Nephron progenitor cell (in vitro differentiated cells): ENCODE measurements at regions not wholly inside any gene's neighbourhood (a gene's known extent, or its start where the extent isn't known, plus 50 kb on each side); places are given as distances from the start of the nearest gene placed in this dataset.

Source experiments
- DNase-seq: peaks from one replicate; pipeline ENCODE4 v3.0.0; 2021
- H3K27ac Mint-ChIP-seq: 2 replicates; pipeline ENCODE4 v1.8.0; 2021; ENCODE audit warnings: mild to moderate bottlenecking, moderate library complexity, mixed read lengths
- H3K27me3 Mint-ChIP-seq: 2 replicates; pipeline ENCODE4 v1.8.0; 2021; ENCODE audit warnings: mild to moderate bottlenecking, low read depth, mixed read lengths; ENCODE audit not compliant: poor library complexity
- H3K36me3 Mint-ChIP-seq: 2 replicates; pipeline ENCODE4 v1.8.0; 2021; ENCODE audit warnings: low read depth, mixed read lengths
- H3K4me1 Mint-ChIP-seq: 2 replicates; pipeline ENCODE4 v1.8.0; 2021; ENCODE audit warnings: mixed read lengths
- H3K4me3 Mint-ChIP-seq: 2 replicates; pipeline ENCODE4 v1.8.0; 2021; ENCODE audit warnings: mild to moderate bottlenecking, moderate library complexity, mixed read lengths
- H3K9me3 Mint-ChIP-seq: 2 replicates; pipeline ENCODE4 v1.8.0; 2021; ENCODE audit warnings: mild to moderate bottlenecking, moderate library complexity, mixed read lengths
- TF ChIP-seq, protein P1 (sequence below): fragments of 200-600 bp; sonication (generic); IDR thresholded peaks from 2 replicates; pipeline ENCODE4 v1.5.0; 2021; ENCODE audit warnings: antibody characterized with exemption

- Mint-ChIP-seq H3K9me3 (peaks cover 54% of the 10 kb centered on the region), H3K4me3 (no peak overlapping the region), H3K36me3 (no peaks in the 10 kb centered on the region), H3K27ac (no peak overlapping the region), H3K27me3 (no peaks in the 10 kb centered on the region), H3K4me1 (no peaks in the 10 kb centered on the region)
- DNase-seq, result no peak
- TF ChIP-seq, protein P1, sequence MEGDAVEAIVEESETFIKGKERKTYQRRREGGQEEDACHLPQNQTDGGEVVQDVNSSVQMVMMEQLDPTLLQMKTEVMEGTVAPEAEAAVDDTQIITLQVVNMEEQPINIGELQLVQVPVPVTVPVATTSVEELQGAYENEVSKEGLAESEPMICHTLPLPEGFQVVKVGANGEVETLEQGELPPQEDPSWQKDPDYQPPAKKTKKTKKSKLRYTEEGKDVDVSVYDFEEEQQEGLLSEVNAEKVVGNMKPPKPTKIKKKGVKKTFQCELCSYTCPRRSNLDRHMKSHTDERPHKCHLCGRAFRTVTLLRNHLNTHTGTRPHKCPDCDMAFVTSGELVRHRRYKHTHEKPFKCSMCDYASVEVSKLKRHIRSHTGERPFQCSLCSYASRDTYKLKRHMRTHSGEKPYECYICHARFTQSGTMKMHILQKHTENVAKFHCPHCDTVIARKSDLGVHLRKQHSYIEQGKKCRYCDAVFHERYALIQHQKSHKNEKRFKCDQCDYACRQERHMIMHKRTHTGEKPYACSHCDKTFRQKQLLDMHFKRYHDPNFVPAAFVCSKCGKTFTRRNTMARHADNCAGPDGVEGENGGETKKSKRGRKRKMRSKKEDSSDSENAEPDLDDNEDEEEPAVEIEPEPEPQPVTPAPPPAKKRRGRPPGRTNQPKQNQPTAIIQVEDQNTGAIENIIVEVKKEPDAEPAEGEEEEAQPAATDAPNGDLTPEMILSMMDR, result no peak
Measured at GRCh38 chrX:76971393-76972376, 475.5 kb upstream of the FGF16 start.

GRCh38 chrX:76977452-76977851 lies 469.7 kb upstream of the FGF16 start:
- TF ChIP-seq, protein P1, result no peak
- H3K4me1 Mint-ChIP-seq, result no peaks in the 10 kb centered on the region
- no peak for DNase-seq
- no peaks in the 10 kb centered on the region for H3K36me3 Mint-ChIP-seq
- H3K27me3 Mint-ChIP-seq, result peaks cover 6% of the 10 kb centered on the region
- H3K27ac Mint-ChIP-seq, result no peak overlapping the region
- H3K9me3 Mint-ChIP-seq, result peaks cover 87% of the 10 kb centered on the region
- no peak overlapping the region for H3K4me3 Mint-ChIP-seq

- no peaks in the 10 kb centered on the region for H3K4me1 Mint-ChIP-seq
- peaks cover 73% of the 10 kb centered on the region for H3K9me3 Mint-ChIP-seq
- TF ChIP-seq, protein P1, result no peak
- H3K4me3 Mint-ChIP-seq, result no peak overlapping the region
- H3K27me3 Mint-ChIP-seq, result no peaks in the 10 kb centered on the region
- H3K27ac Mint-ChIP-seq, result no peak overlapping the region
- peaks cover 6% of the 10 kb centered on the region for H3K36me3 Mint-ChIP-seq
- no peak for DNase-seq
Measured at GRCh38 chrX:76987381-76987780, 459.8 kb upstream of the FGF16 start.

- Mint-ChIP-seq H3K4me3 (no peak overlapping the region), H3K27me3 (no peaks in the 10 kb centered on the region), H3K36me3 (no peaks in the 10 kb centered on the region), H3K9me3 (peaks cover 89% of the 10 kb centered on the region), H3K27ac (no peak overlapping the region), H3K4me1 (no peaks in the 10 kb centered on the region)
- TF ChIP-seq, protein P1, result no peak
- DNase-seq, result no peak
Measured at GRCh38 chrX:76996641-76997040, 450.5 kb upstream of the FGF16 start.

- DNase-seq, result no peak
- Mint-ChIP-seq H3K9me3 (peaks cover 84% of the 10 kb centered on the region), H3K27me3 (no peaks in the 10 kb centered on the region), H3K36me3 (no peaks in the 10 kb centered on the region), H3K4me1 (no peaks in the 10 kb centered on the region), H3K27ac (no peak overlapping the region), H3K4me3 (no peak overlapping the region)
- TF ChIP-seq, protein P1, result no peak
Measured at GRCh38 chrX:77003530-77003929, 443.7 kb upstream of the FGF16 start.

- Mint-ChIP-seq H3K27me3 (no peaks in the 10 kb centered on the region), H3K4me1 (no peaks in the 10 kb centered on the region), H3K4me3 (no peak overlapping the region), H3K27ac (no peak overlapping the region), H3K36me3 (no peaks in the 10 kb centered on the region), H3K9me3 (peaks cover 85% of the 10 kb centered on the region)
- DNase-seq, result no peak
- TF ChIP-seq, protein P1, result no peak
Measured at GRCh38 chrX:77003956-77004355, 443.2 kb upstream of the FGF16 start.
